ENCODE measurements at regions not wholly inside any gene's neighbourhood (a gene's known extent, or its start where the extent isn't known, plus 50 kb on each side); places are given as distances from the start of the nearest gene placed in this dataset.

GRCh38 chr7:18174996-18175395 lies 147.3 kb upstream of the PRPS1L1 start:
- no peaks in the 10 kb centered on the region for H3K4me1 ChIP-seq
- no peaks in the 10 kb centered on the region for H3K9me3 ChIP-seq
- no peaks in the 10 kb centered on the region for H3K36me3 ChIP-seq
- TF ChIP-seq, protein P1, sequence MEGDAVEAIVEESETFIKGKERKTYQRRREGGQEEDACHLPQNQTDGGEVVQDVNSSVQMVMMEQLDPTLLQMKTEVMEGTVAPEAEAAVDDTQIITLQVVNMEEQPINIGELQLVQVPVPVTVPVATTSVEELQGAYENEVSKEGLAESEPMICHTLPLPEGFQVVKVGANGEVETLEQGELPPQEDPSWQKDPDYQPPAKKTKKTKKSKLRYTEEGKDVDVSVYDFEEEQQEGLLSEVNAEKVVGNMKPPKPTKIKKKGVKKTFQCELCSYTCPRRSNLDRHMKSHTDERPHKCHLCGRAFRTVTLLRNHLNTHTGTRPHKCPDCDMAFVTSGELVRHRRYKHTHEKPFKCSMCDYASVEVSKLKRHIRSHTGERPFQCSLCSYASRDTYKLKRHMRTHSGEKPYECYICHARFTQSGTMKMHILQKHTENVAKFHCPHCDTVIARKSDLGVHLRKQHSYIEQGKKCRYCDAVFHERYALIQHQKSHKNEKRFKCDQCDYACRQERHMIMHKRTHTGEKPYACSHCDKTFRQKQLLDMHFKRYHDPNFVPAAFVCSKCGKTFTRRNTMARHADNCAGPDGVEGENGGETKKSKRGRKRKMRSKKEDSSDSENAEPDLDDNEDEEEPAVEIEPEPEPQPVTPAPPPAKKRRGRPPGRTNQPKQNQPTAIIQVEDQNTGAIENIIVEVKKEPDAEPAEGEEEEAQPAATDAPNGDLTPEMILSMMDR (IDR thresholded peaks at IDR 0.05): no peak
- no peak for TF ChIP-seq POLR2A (IDR thresholded peaks at IDR 0.05)
- intact Hi-C loops (cut with DNase I): no loop called here
- no peaks in the 10 kb centered on the region for H3K27me3 ChIP-seq
- H3K4me3 ChIP-seq (replicated peaks in 1 of 3): no peak overlapping the region
- no peak for DNase-seq
- no peak overlapping the region for H3K27ac ChIP-seq
- WGBS, 2 donors: 80 to 95% methylated on average over 7 of the region's 7 CpGs

- Histone ChIP-seq H3K9me3 (no peaks in the 10 kb centered on the region), H3K4me3 (replicated peaks in 1 of 3) (no peak overlapping the region), H3K36me3 (no peaks in the 10 kb centered on the region), H3K27me3 (no peaks in the 10 kb centered on the region), H3K4me1 (no peaks in the 10 kb centered on the region), H3K27ac (no peak overlapping the region)
- intact Hi-C loops (cut with DNase I): no loop called here
- DNase-seq: no peak
- TF ChIP-seq, protein P1 (IDR thresholded peaks at IDR 0.05): no peak
- no peak for TF ChIP-seq POLR2A (IDR thresholded peaks at IDR 0.05)
- WGBS, 2 donors: 52 to 59% methylated on average over 2 of the region's 2 CpGs
Observed at GRCh38 chr7:18175801-18176450, 148.3 kb upstream of the PRPS1L1 start.

DNA sequence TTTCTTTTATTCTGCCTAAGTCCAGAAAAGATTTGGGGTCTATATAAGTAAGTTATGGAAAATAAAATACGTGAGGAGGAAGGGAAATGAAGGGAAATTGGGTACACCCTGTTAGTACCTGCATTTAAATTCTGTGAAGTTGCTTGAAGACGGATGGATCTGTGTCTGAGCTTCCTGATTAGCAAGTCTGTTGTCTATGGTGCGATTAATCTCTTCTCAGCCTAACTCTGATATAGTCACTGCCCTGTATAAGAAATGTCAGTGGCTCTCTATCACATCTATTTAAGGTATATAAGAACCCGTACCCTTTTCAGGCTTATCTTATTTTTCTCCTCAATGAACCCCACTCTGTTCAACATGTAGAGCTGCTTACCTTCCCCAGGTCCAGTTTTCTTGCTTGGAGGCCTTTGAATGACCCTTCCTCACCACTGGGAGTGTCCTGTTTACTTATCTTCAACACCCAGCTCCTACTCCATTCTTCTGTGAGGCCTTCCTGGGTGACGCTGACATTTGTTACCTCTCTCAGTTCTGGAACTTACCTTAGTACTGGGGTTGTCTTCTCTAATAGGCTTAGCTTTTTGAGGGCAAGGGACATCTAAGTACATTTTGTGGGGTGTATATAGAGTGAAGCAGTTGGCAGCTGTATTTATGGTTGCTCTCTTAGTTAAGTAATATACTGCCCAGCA lies 149.6 kb upstream of the PRPS1L1 start:
- Histone ChIP-seq H3K4me3 (replicated peaks in 1 of 3) (no peak overlapping the region), H3K27ac (no peak overlapping the region), H3K4me1 (no peaks in the 10 kb centered on the region), H3K27me3 (no peaks in the 10 kb centered on the region), H3K9me3 (no peaks in the 10 kb centered on the region), H3K36me3 (no peaks in the 10 kb centered on the region)
- TF ChIP-seq POLR2A (IDR thresholded peaks at IDR 0.05): no peak
- TF ChIP-seq, protein P1 (IDR thresholded peaks at IDR 0.05): no peak
- DNase-seq: no peak
- intact Hi-C loops (cut with DNase I): no loop called here
- whole genome bisulfite sequencing, 2 donors: 89 to 92% methylated on average over 5 of the region's 5 CpGs

DNA sequence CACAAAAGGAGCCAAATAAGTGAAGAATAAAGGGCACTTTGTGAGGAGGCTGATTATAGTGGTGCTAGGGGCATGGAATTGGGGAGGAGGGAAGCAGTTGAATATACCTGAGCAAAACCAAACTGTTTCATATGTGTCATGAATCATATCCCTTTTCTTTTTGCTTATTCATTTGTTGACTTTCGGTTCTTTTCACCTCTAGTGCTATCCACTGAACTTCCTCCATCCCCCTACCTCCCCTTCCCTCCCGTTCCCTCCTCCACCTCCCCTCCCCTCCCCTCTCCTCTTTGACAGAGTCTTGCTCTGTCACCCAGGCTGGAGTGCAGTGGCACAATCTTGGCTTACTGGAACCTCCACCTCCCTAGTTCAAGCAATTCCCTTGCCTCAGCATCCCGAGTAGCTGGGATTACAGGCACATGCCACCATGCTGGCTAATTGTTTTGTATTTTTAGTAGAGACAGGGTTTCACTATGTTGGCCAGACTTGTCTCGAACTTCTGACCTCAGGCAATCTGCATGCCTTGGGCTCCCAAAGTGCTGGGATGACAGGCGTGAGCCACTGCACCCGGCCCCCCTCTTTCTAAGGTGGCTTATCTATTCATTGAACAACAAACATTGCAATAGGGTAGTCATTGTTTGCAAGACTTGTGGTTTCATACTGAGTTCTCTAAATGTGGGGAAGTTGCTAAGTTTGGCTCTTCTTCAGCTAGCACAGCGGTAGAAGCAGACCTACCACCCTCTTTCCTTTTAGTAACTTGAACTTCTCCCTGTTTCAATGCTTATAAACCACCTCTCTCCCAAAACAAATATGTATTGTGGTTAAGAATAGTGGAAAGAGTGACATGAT lies 150.4 kb upstream of the PRPS1L1 start:
- Histone ChIP-seq H3K4me3 (replicated peaks in 1 of 3) (no peak overlapping the region), H3K27ac (no peak overlapping the region), H3K4me1 (no peaks in the 10 kb centered on the region), H3K36me3 (no peaks in the 10 kb centered on the region), H3K27me3 (no peaks in the 10 kb centered on the region), H3K9me3 (no peaks in the 10 kb centered on the region)
- WGBS, 2 donors: 75 to 80% methylated on average over 7 of the region's 7 CpGs
- intact Hi-C loops (cut with DNase I): no loop called here
- TF ChIP-seq, protein P1 (IDR thresholded peaks at IDR 0.05): no peak
- TF ChIP-seq POLR2A (IDR thresholded peaks at IDR 0.05): no peak
- no peak for DNase-seq

DNA sequence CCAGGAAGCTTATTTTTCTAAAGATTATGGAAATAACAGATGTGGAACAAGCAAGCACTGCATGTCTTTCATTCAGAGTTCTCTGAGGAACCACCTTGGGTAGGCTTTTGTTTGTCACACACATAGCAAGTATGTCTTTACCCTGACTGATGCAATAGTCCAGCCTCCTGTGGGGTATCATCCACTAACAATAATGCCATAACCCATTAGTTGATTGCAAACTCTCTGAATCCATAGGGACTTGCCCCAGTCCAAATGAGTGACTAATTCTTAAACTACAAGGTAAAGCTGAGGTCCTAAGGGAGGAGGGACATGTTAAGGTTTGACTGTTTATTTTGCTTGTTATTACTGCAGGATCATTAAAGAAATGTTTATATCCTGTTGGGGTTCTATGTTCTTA lies 151.4 kb upstream of the PRPS1L1 start:
- TF ChIP-seq, protein P1 (IDR thresholded peaks at IDR 0.05): no peak
- TF ChIP-seq POLR2A (IDR thresholded peaks at IDR 0.05): no peak
- no peak for DNase-seq
- Histone ChIP-seq H3K27me3 (no peaks in the 10 kb centered on the region), H3K4me1 (no peaks in the 10 kb centered on the region), H3K27ac (no peak overlapping the region), H3K4me3 (replicated peaks in 1 of 3) (no peak overlapping the region), H3K36me3 (no peaks in the 10 kb centered on the region), H3K9me3 (no peaks in the 10 kb centered on the region)
- intact Hi-C loops (cut with DNase I): no loop called here
